C4-2B (cell line): ENCODE measurements at regions not wholly inside any gene's neighbourhood (a gene's known extent, or its start where the extent isn't known, plus 50 kb on each side); places are given as distances from the start of the nearest gene placed in this dataset.

ENCODE experiments used
- H3K27ac ChIP-seq: fragments of 450-650 bp; 2 replicates; pipeline ENCODE4 v1.5.1; 2017
- CTCF ChIP-seq: fragments of 450-650 bp; conservative IDR thresholded peaks from 2 replicates; pipeline ENCODE4 v1.5.1; 2017; ENCODE audit warnings: mild to moderate bottlenecking
- ZFX ChIP-seq: fragments of 450-650 bp; IDR thresholded peaks from 2 replicates; pipeline ENCODE4 v1.6.1; 2017

GRCh38 chr4:73348185-73348584 lies 55.9 kb upstream of the ALB start:
- H3K27ac ChIP-seq = no peak overlapping the region
- TF ChIP-seq ZFX (no peak), CTCF (no peak)

- TF ChIP-seq ZFX (no peak), CTCF (no peak)
- no peak overlapping the region for H3K27ac ChIP-seq
These were observed 56.6 kb upstream of the ALB start for GRCh38 chr4:73347497-73347896.

- TF ChIP-seq CTCF = no peak
- no peak for TF ChIP-seq ZFX
These were observed 58.6 kb upstream of the ALB start for GRCh38 chr4:73345399-73345975.

GRCh38 chr4:73344106-73344505 lies 60.0 kb upstream of the ALB start:
- H3K27ac ChIP-seq = no peak overlapping the region
- TF ChIP-seq ZFX (no peak), CTCF (no peak)

More at GRCh38 chr4:73345399-73345975, 58.6 kb upstream of the ALB start:
- H3K27ac ChIP-seq = no peak overlapping the region

- no peak overlapping the region for H3K27ac ChIP-seq
- TF ChIP-seq CTCF (no peak), ZFX (no peak)
These were observed 60.7 kb upstream of the ALB start for GRCh38 chr4:73343432-73343831.

GRCh38 chr4:73341454-73341853 lies 62.6 kb upstream of the ALB start:
- no peak overlapping the region for H3K27ac ChIP-seq
- TF ChIP-seq CTCF (peak; percentile 75), ZFX (no peak)

- TF ChIP-seq CTCF (no peak), ZFX (no peak)
- no peak overlapping the region for H3K27ac ChIP-seq
These were observed 63.2 kb upstream of the ALB start for GRCh38 chr4:73340917-73341316.
